ENCODE measurements at regions not wholly inside any gene's neighbourhood (a gene's known extent, or its start where the extent isn't known, plus 50 kb on each side); places are given as distances from the start of the nearest gene placed in this dataset.

GRCh38 chr2:225328192-225328591, 71.3 kb upstream of the NYAP2 start:
- Histone ChIP-seq H3K4me1 (ENCODE audit: insufficient read depth, low read length) (no peaks in the 10 kb centered on the region), H2BK12ac (ENCODE audit: insufficient read length, low read depth, low read length) (no peak overlapping the region), H3K4me2 (ENCODE audit: insufficient read depth, insufficient read length, low read length) (no peak overlapping the region), H2BK15ac (ENCODE audit: low read depth, low read length) (no peak overlapping the region), H4K20me1 (ENCODE audit: control insufficient read depth, insufficient read depth, insufficient read length) (no peaks in the 10 kb centered on the region), H3K79me1 (ENCODE audit: insufficient read depth, low read depth, low read length, poor library complexity, severe bottlenecking) (no peaks in the 10 kb centered on the region), H3K79me2 (ENCODE audit: insufficient read depth, low read length) (no peaks in the 10 kb centered on the region), H3K27me3 (ENCODE audit: insufficient read depth, low read length) (no peaks in the 10 kb centered on the region), H3K23me2 (ENCODE audit: insufficient read length, low read depth, low read length, poor library complexity, severe bottlenecking) (no peaks in the 10 kb centered on the region), H2AK5ac (ENCODE audit: insufficient read length, low read length) (no peak overlapping the region), H3K18ac (ENCODE audit: insufficient read length, low read depth, low read length) (no peak overlapping the region), H3K4ac (ENCODE audit: low read depth, low read length) (no peak overlapping the region), H2BK20ac (ENCODE audit: low read depth, low read length, poor library complexity, severe bottlenecking) (no peak overlapping the region), H3K27ac (ENCODE audit: insufficient read length, low read depth, low read length) (no peak overlapping the region), H3K56ac (ENCODE audit: insufficient read length, low read depth, low read length) (no peak overlapping the region), H4K5ac (ENCODE audit: insufficient read length, low read depth, low read length) (no peak overlapping the region), H2BK120ac (ENCODE audit: low read depth, low read length, poor library complexity, severe bottlenecking) (no peak overlapping the region), H3K14ac (ENCODE audit: insufficient read depth, low read length) (no peak overlapping the region), H4K8ac (replicated peaks; ENCODE audit: insufficient read length, low read depth, low read length) (no peak overlapping the region), H3T11ph (ENCODE audit: low read length) (no peak overlapping the region), H2AFZ (ENCODE audit: low read length) (no peak overlapping the region), H2BK5ac (ENCODE audit: insufficient read length, low read length) (no peak overlapping the region), H3K23ac (ENCODE audit: insufficient read length, low read depth, low read length) (no peak overlapping the region), H3K9me3 (ENCODE audit: control insufficient read depth, low read depth, low read length) (no peaks in the 10 kb centered on the region), H3K9ac (ENCODE audit: extremely low read depth, insufficient read length, low read length) (no peak overlapping the region), H4K91ac (ENCODE audit: insufficient read length, low read depth, low read length) (no peak overlapping the region)
- Mint-ChIP-seq H3K36me3 (ENCODE audit: insufficient read depth in 1 of 3, low read depth in 3 of 3) (0 out of 7 replicates have a peak, but pooled peaks cover 0 to under 1% (median 0%) of the 10 kb centered on the region in 3 experiments), H3K9me3 (no peaks in the 10 kb centered on the region; a peak in 3 of 5 replicates), H3K27ac (peak overlapping the region in 1 of 3 experiments; percentile 18; a peak in 1 of 7 replicates), H3K4me3 (no peak overlapping the region), H3K27me3 (ENCODE audit: low read depth) (no peaks in the 10 kb centered on the region), H3K4me1 (no peaks in the 10 kb centered on the region)
- no CpG with 5 or more reads among the region's 4 CpGs for WGBS (ENCODE audit: extremely low coverage, insufficient read length, low lambda C conversion rate)
- DNase-seq = no peak
- no peak for TF ChIP-seq CTCF (conservative IDR thresholded peaks at IDR 0.05)
